HG02970 (cell line): ENCODE measurements at regions not wholly inside any gene's neighbourhood (a gene's known extent, or its start where the extent isn't known, plus 50 kb on each side); places are given as distances from the start of the nearest gene placed in this dataset.
A peak's percentile ranks its signal among the peaks of the same experiment; 100 is the strongest.

ENCODE experiments used
- ATAC-seq: cut with Tn5 transposase; IDR thresholded peaks from one replicate; pipeline ENCODE4 v1.9.1; 2021; ENCODE audit warnings: mild to moderate bottlenecking, moderate library complexity, moderate number of reproducible peaks; ENCODE audit not compliant: unreplicated experiment, low FRiP score

- peak; percentile 63 for ATAC-seq
These were observed 203.5 kb upstream of the HTR2A start for GRCh38 chr13:47100214-47100853.

GRCh38 chr13:47094734-47095434, 198.0 kb upstream of the HTR2A start:
- ATAC-seq: peak; percentile 81

- no peak for ATAC-seq
These were observed 195.3 kb upstream of the HTR2A start for GRCh38 chr13:47092202-47092601.

GRCh38 chr13:47087841-47088240, 191.0 kb upstream of the HTR2A start:
- no peak for ATAC-seq

- no peak for ATAC-seq
These were observed 190.4 kb upstream of the HTR2A start for GRCh38 chr13:47087241-47087640.

GRCh38 chr13:47085346-47085745, 188.5 kb upstream of the HTR2A start:
- ATAC-seq: no peak

GRCh38 chr13:47081850-47082249, 185.0 kb upstream of the HTR2A start:
- no peak for ATAC-seq

GRCh38 chr13:47081246-47081645, 184.4 kb upstream of the HTR2A start:
- no peak for ATAC-seq

GRCh38 chr13:47080621-47081020, 183.8 kb upstream of the HTR2A start:
- no peak for ATAC-seq

GRCh38 chr13:47076500-47076899, 179.6 kb upstream of the HTR2A start:
- no peak for ATAC-seq

- no peak for ATAC-seq
These were observed 172.3 kb upstream of the HTR2A start for GRCh38 chr13:47069133-47069532.

GRCh38 chr13:47067306-47067705, 170.5 kb upstream of the HTR2A start:
- ATAC-seq: no peak

- ATAC-seq: no peak
These were observed 169.4 kb upstream of the HTR2A start for GRCh38 chr13:47066226-47066625.

- ATAC-seq: no peak
These were observed 167.5 kb upstream of the HTR2A start for GRCh38 chr13:47064381-47064780.

GRCh38 chr13:47049276-47049989, 152.6 kb upstream of the HTR2A start:
- ATAC-seq: no peak

GRCh38 chr13:47046706-47047105, 149.9 kb upstream of the HTR2A start:
- no peak for ATAC-seq

GRCh38 chr13:47044842-47045241, 148.0 kb upstream of the HTR2A start:
- ATAC-seq: no peak

- no peak for ATAC-seq
These were observed 142.3 kb upstream of the HTR2A start for GRCh38 chr13:47039106-47039505.

GRCh38 chr13:47038188-47038587, 141.3 kb upstream of the HTR2A start:
- no peak for ATAC-seq

GRCh38 chr13:47036294-47037008, 139.6 kb upstream of the HTR2A start:
- peak; percentile 96 for ATAC-seq

- no peak for ATAC-seq
These were observed 136.4 kb upstream of the HTR2A start for GRCh38 chr13:47033216-47033615.
